HT-29 (cell line): ENCODE measurements at regions not wholly inside any gene's neighbourhood (a gene's known extent, or its start where the extent isn't known, plus 50 kb on each side); places are given as distances from the start of the nearest gene placed in this dataset.

Experiments used
- DNase-seq: peaks from one replicate; pipeline ENCODE4 v3.0.0-alpha.2; 2015; ENCODE audit warnings: low spot score

GRCh38 chr5:52673495-52673894 lies 114.2 kb upstream of the ITGA1 start:
- no peak for DNase-seq

GRCh38 chr5:52674815-52675545 lies 112.7 kb upstream of the ITGA1 start:
- DNase-seq: no peak

- no peak for DNase-seq
Observed at GRCh38 chr5:52682492-52682891, 105.2 kb upstream of the ITGA1 start.

GRCh38 chr5:52684051-52684450 lies 103.7 kb upstream of the ITGA1 start:
- DNase-seq: no peak

GRCh38 chr5:52685566-52685965 lies 102.2 kb upstream of the ITGA1 start:
- DNase-seq: peak; percentile 14

GRCh38 chr5:52685971-52686370 lies 101.7 kb upstream of the ITGA1 start:
- no peak for DNase-seq

GRCh38 chr5:52690236-52690768 lies 97.4 kb upstream of the ITGA1 start:
- DNase-seq: no peak

- no peak for DNase-seq
Observed at GRCh38 chr5:52692039-52692438, 95.7 kb upstream of the ITGA1 start.

GRCh38 chr5:52692606-52693005 lies 95.1 kb upstream of the ITGA1 start:
- no peak for DNase-seq

GRCh38 chr5:52693280-52693679 lies 94.4 kb upstream of the ITGA1 start:
- peak; percentile 77 for DNase-seq

GRCh38 chr5:52693836-52694235 lies 93.9 kb upstream of the ITGA1 start:
- no peak for DNase-seq

GRCh38 chr5:52694648-52695047 lies 93.1 kb upstream of the ITGA1 start:
- no peak for DNase-seq

GRCh38 chr5:52702877-52703276 lies 84.8 kb upstream of the ITGA1 start:
- DNase-seq: no peak

GRCh38 chr5:52703321-52703720 lies 84.4 kb upstream of the ITGA1 start:
- no peak for DNase-seq

- DNase-seq: no peak
Observed at GRCh38 chr5:52705720-52706119, 82.0 kb upstream of the ITGA1 start.

- DNase-seq: no peak
Observed at GRCh38 chr5:52706775-52707174, 80.9 kb upstream of the ITGA1 start.

- no peak for DNase-seq
Observed at GRCh38 chr5:52707616-52708015, 80.1 kb upstream of the ITGA1 start.

- no peak for DNase-seq
Observed at GRCh38 chr5:52708463-52708862, 79.3 kb upstream of the ITGA1 start.

- DNase-seq: peak; percentile 75
Observed at GRCh38 chr5:52709167-52709925, 78.4 kb upstream of the ITGA1 start.

- peak; percentile 81 for DNase-seq
Observed at GRCh38 chr5:52710310-52710971, 77.3 kb upstream of the ITGA1 start.

GRCh38 chr5:52710972-52711596 lies 76.6 kb upstream of the ITGA1 start:
- DNase-seq: peak; percentile 37

- no peak for DNase-seq
Observed at GRCh38 chr5:52712354-52712753, 75.4 kb upstream of the ITGA1 start.
